Testis (tissue), 2 donors: ENCODE measurements at regions not wholly inside any gene's neighbourhood (a gene's known extent, or its start where the extent isn't known, plus 50 kb on each side); places are given as distances from the start of the nearest gene placed in this dataset.
A peak's percentile ranks its signal among the peaks of the same experiment; 100 is the strongest.

Experiments
- DNase-seq: peaks from one replicate; pipeline ENCODE4 v3.0.0-alpha.2; 2019
- H3K27ac ChIP-seq, 2 donors: fragments of 200-600 bp; sonication (generic); one replicate each; pipeline ENCODE4 v1.5.1; 2019
- H3K27me3 ChIP-seq: fragments of 200-600 bp; sonication (generic); one replicate; pipeline ENCODE4 v1.5.1; 2019
- H3K36me3 ChIP-seq: fragments of 200-600 bp; sonication (generic); one replicate; pipeline ENCODE4 v1.5.1; 2017; ENCODE audit warnings: low read depth; ENCODE audit errors: missing control alignments
- H3K4me1 ChIP-seq: fragments of 200-600 bp; sonication (generic); one replicate; pipeline ENCODE4 v1.5.1; 2019
- H3K4me3 ChIP-seq, 2 donors: fragments of 200-600 bp; sonication (generic); one replicate each; pipeline ENCODE4 v1.5.1; 2017 to 2019
- H3K9me3 ChIP-seq: fragments of 200-600 bp; sonication (generic); one replicate; pipeline ENCODE4 v1.5.1; 2017
- POLR2A ChIP-seq: fragments of 450-650 bp; IDR thresholded peaks from one replicate; pipeline ENCODE4 v1.6.1; 2017; ENCODE audit warnings: antibody characterized with exemption, mild to moderate bottlenecking, moderate library complexity
- WGBS, 2 donors: methylation state at CpG; one replicate each; pipeline ENCODE4 v1.1.5; 2018; 5-methylcytosine and 5-hydroxymethylcytosine counted together
- intact Hi-C: fragments of 100-400 bp; cut with DNase I; formaldehyde crosslinking; loops from one replicate; pipeline ENCODE4 v1.15.1; 2023; ENCODE audit warnings: low total_unique reads
- TF ChIP-seq, protein P1 (sequence below), 3 experiments: fragments of 450-650 bp in 2 of 3; fragments of 200-600 bp in 1 of 3; sonication (generic) in 1 of 3; IDR thresholded peaks; one replicate each; pipeline ENCODE4 v1.5.1; 2016 to 2019; ENCODE audit warnings: antibody characterized with exemption in 3 of 3, mild to moderate bottlenecking in 2 of 3, moderate library complexity in 1 of 3

DNA sequence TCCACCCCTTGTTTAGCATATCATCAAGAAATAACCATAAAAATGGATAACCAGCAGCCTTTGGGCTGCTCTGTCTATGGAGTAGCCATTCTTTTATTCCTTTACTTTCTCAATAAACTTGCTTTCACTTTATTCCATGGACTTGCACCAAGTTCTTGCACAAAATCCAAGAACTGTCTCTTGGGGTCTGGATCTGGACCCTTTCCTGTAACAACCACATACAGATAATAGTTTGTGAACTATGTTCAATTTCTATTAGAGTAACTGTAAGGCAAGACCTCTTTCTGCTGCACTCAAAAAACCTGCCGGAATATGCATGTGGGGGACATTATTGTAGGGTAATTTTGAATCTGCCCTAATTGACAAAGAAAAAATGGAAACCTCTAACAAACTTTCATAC is 66.9 kb upstream of the TMEM215 start:
- TF ChIP-seq, protein P1, sequence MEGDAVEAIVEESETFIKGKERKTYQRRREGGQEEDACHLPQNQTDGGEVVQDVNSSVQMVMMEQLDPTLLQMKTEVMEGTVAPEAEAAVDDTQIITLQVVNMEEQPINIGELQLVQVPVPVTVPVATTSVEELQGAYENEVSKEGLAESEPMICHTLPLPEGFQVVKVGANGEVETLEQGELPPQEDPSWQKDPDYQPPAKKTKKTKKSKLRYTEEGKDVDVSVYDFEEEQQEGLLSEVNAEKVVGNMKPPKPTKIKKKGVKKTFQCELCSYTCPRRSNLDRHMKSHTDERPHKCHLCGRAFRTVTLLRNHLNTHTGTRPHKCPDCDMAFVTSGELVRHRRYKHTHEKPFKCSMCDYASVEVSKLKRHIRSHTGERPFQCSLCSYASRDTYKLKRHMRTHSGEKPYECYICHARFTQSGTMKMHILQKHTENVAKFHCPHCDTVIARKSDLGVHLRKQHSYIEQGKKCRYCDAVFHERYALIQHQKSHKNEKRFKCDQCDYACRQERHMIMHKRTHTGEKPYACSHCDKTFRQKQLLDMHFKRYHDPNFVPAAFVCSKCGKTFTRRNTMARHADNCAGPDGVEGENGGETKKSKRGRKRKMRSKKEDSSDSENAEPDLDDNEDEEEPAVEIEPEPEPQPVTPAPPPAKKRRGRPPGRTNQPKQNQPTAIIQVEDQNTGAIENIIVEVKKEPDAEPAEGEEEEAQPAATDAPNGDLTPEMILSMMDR (IDR thresholded peaks at IDR 0.05): no peak
- TF ChIP-seq POLR2A: no peak

GRCh38 chr9:32716955-32717543 is 66.3 kb upstream of the TMEM215 start:
- intact Hi-C loops: no loop called here

More for the DNA sequence above, 66.9 kb upstream of the TMEM215 start:
- 81 to 94% methylated on average over 1 of the region's 1 CpG for WGBS, 2 donors
- no peak for DNase-seq
- Histone ChIP-seq H3K9me3 (no peaks in the 10 kb centered on the region), H3K27ac (no peak overlapping the region), H3K4me3 (no peak overlapping the region), H3K27me3 (no peaks in the 10 kb centered on the region), H3K36me3 (no peaks in the 10 kb centered on the region), H3K4me1 (no peaks in the 10 kb centered on the region)
- intact Hi-C loops: no loop called here

DNA sequence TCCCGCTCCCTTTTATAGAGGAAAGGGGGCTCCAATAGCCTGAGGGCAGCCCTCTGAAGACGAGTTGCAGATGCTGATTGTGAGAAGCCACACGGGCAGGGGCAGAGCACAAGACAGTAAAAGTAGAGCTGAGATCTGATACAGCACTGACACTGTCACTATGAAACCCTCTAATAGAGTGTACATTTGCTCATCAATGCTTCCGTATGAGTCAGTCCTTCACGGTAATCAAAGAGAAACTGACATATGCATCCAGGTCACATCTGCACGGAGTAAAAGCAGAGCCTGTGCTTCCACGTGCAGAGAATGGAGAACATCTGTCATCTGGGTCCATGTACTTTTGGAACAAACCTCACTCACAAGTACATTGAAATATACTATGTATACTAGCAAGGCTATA is 60.6 kb upstream of the TMEM215 start:
- peaks cover 4% of the 10 kb centered on the region for H3K4me1 ChIP-seq
- no peak overlapping the region for H3K27ac ChIP-seq
- H3K36me3 ChIP-seq: no peaks in the 10 kb centered on the region
- H3K27me3 ChIP-seq: no peaks in the 10 kb centered on the region
- H3K9me3 ChIP-seq: no peaks in the 10 kb centered on the region
- DNase-seq: no peak
- intact Hi-C loops: no loop called here
- 46 to 49% methylated on average over 7 of the region's 7 CpGs for WGBS, 2 donors
- no peak overlapping the region for H3K4me3 ChIP-seq
- TF ChIP-seq, protein P1 (IDR thresholded peaks at IDR 0.05): no peak
- no peak for TF ChIP-seq POLR2A

More at GRCh38 chr9:32716955-32717543, 66.3 kb upstream of the TMEM215 start:
- Histone ChIP-seq H3K36me3 (no peaks in the 10 kb centered on the region), H3K27ac (no peak overlapping the region), H3K4me1 (no peaks in the 10 kb centered on the region), H3K4me3 (no peak overlapping the region), H3K27me3 (no peaks in the 10 kb centered on the region), H3K9me3 (no peaks in the 10 kb centered on the region)
- no peak for DNase-seq
- TF ChIP-seq POLR2A: no peak
- TF ChIP-seq, protein P1 (IDR thresholded peaks at IDR 0.05): no peak
- WGBS, 2 donors: 57 to 67% methylated on average over 4 of the region's 4 CpGs

DNA sequence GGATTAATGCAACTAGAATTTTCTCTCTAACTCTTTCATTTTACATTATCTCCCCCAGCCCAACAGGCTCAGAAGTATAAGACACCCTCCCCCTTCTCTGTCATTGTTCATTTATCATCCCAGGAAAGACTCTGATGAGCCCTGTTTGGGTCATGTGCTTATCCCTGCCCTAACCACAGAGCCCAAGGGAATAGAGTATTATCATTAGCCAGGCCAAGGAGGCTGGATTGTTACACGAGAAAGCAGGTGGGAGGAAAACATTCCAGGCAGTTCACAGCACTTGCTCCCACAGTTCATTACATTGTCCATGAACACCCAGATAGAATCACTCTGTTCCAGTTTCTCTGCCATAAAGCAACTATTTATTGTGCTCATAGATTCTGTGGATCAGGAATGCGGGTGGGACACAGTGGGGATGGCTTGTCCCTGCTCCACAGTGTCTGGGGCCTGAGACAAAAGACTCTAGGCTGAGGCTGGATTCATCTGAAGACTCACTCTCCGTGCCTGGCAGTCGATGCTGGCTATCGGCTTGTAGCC is 59.5 kb upstream of the TMEM215 start:
- 36 to 54% methylated on average over 5 of the region's 5 CpGs for WGBS, 2 donors
- no peak overlapping the region for H3K27ac ChIP-seq
- no peak overlapping the region for H3K4me3 ChIP-seq
- DNase-seq: peak; percentile 21
- H3K36me3 ChIP-seq: no peaks in the 10 kb centered on the region
- TF ChIP-seq POLR2A: no peak
- TF ChIP-seq, protein P1 (IDR thresholded peaks at IDR 0.05): no peak
- peaks cover 4% of the 10 kb centered on the region for H3K4me1 ChIP-seq
- no peaks in the 10 kb centered on the region for H3K27me3 ChIP-seq
- intact Hi-C loops: no loop called here
- no peaks in the 10 kb centered on the region for H3K9me3 ChIP-seq
